ENCODE measurements at regions not wholly inside any gene's neighbourhood (a gene's known extent, or its start where the extent isn't known, plus 50 kb on each side); places are given as distances from the start of the nearest gene placed in this dataset.

DNA sequence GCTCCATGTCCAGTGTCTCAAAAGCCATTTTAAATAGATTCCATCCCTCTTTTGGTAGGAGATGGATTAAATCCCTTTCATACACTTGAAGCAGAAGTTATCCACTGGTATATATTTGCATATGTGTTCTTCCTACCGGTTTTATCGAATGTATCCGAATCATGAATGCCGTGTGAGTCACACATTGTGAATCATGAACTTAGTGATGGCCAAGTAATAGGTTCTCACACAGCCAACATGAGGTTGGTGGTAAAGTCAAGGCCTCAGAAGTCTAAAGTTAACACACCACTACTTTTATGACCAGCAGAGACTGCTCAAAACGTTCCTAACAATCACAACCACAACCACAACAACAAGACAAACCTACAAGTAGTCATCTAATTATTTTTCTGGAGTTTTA, 345.5 kb downstream of the THBS2 start:
- no peak for DNase-seq (ENCODE audit: low read depth)

DNA sequence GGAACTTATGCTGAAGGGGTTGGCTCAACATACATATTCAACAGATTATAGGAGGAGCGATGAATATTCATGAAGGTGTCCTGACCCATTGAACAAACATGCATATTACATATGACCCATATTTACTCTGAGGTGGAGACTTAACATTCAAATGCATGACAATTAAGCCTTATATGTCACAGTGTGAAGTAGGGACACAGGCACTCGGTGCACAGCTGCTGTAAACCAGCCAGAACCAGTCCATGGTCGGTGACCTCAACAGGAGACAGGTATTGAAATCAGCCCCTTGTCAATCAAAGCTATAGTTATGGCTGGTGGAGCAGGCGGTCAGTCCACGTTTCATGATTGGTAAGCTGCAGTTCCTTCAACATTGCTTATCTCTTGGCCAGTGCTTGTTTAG, 347.3 kb downstream of the THBS2 start:
- DNase-seq (ENCODE audit: low read depth) = no peak

DNA sequence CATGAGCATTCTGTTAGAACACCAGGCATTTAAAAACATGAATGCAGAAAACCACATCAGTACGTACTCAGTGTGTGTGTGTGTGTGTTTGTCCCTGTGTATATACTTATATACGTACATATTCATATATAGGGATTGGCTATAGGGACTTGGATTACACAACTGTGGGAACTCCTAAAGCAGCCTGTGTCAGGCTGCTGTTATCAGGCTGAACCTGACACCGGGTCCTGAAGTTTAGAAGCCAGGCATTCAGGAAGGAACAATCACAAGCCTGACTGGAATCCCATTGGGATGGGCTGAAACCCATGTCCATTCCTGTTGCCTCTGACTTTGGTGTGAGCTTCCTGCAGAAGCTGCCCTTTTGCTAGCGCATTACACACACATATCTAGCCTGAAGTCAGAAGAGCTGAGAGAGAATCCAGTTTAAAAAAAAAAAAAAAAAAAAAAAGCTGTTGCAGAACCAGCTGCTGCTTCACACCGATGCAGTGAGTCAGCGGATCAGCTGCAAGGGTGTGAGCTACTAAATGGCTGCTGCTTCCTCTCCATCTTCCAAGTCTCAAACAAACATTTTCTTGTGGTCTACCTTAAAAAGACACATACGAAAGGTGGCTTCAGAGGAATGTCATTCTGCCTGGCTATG, 348.1 kb downstream of the THBS2 start:
- no peak for DNase-seq (ENCODE audit: low read depth)

DNA sequence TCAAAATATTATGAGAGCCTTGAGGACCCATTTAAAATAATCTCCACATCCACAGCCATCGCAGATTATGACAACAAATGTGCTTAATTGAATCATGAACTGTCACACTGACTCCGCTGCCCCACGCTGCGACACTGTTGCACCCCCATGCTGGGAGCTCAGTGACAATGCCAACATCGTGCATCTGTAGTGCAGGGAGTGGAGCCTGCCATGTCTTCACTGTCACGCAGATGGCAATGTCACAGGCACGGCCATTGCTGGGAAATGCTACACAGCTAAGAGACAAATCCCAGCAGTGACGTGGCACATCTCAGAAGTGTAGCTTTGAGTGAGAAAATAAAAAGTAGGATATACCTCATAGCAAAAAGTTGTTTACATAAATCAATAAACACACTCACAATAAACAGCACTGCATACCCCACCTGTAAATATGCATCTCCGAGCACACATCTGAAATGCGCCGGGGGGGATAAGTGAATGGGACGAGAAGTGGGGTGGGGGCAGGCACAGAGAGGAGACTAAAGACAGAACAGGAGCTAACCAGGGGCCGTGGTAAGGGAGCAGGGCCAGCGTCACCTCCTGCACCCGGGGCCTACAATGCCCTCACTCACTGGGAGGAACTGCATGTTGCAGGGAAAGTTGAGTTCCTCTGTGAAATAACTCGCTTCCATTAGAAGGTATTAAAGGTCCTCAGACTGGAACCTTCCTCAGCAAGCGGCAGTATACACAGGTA, 349.9 kb downstream of the THBS2 start:
- no peak for DNase-seq (ENCODE audit: low read depth)

DNA sequence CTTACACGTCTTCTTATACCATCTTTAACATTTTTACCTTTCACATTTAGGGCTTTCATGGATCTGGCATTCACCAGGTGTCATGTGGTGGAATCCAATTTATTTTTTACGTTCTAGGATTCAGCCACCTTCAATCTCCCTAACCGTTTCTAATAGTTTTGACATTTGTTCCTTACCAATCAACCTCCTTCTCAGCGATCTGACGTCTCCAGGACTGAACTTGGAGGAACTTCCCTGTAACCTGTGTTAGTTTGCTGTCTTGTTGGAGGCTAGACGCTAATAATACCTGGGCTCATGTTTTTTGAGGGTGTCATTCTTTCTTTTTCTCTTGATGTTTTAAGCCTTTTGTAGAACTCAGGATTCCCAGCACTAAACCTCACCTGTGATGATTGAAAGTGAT, 351.6 kb downstream of the THBS2 start:
- no peak for DNase-seq (ENCODE audit: low read depth)

DNA sequence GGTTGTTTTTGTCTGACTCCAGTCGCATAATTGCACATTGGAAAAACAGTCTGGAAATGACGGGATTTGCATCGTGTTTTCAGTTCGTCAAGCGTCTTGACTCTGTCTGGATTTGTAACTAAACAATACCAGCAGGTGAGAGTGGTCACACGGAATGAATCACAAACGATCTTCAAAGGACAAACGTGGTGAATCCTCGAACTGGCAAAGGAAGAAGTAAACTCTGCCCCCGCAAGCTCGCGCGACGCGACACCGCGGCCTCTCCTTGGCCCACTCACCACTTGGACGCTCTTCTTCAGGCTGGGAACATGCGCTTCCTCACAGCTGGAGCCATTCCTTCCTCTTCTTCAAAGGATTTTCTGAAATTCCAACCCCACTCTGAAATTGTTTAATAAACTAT, 352.6 kb downstream of the THBS2 start:
- no peak for DNase-seq (ENCODE audit: low read depth)

DNA sequence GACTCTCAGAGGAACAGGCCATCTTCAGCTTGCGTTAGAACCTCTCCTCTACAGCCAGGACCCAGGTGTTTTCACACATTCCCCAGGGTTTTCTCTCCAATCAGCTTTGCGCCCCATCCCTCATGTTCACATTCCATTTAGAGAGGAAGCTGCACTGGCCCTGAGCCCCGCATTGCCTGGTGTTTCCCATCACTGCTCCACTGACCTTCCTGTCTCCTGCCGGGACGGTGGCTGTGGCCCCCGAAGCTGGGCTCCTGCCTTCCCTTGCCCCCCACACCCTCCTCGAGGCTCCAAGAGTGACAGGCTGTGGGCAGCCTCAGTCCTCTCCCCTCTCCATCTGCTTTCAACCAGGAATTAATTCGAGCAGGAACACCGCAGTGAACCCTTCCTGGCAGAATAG, 357.3 kb downstream of the THBS2 start:
- DNase-seq (ENCODE audit: low read depth) = no peak

DNA sequence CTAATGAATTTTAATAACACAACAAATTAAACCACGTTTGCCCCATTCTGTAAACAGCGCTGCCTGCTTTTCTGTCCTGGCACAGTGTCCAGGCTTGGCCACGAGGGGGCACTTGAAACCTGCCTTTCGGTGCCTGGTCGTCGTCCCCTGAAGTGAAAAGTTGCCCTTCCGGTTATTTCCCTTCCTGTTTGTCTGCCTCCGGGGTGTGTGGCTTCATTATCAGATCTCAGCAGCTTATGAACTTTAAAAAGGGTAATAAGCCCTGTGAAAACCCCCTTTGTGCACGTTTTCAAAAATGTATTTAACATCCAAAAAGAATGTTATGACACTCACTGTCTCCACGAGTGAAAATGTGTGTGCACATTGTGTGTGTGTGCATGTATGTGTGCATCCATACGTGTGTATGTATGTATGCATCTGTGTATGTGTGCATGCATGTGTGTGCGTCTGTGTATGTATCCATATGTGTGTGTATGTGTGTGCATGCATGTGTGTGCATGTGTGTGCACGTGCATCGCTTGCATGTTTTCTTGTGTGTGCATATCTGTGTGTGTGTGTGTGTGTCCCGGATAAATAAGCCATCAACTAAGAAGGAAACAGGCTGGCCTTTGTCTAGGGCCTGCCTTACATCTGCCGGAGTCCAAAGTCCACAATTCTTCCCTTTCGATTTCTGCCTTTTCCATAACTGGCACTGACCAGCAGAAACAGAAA, 358.4 kb downstream of the THBS2 start:
- peak; percentile 55 for DNase-seq (ENCODE audit: low read depth)

DNA sequence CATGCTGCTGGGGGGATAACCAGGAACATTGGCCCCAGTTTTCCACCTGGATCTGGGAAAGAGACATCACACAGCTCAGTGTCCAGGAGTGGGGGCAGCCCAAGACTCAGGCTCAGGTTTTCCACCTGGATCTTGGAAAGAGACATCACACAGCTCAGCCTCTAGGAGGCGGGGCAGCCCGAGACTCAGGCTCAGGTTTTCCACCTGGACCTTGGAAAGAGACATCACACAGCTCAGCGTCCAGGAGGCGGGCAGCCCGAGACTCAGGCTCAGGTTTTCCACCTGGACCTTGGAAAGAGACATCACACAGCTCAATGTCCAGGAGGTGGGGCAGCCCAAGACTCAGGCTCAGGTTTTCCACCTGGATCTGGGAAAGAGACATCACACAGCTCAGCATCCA, 361.6 kb downstream of the THBS2 start:
- no peak for DNase-seq (ENCODE audit: low read depth)

DNA sequence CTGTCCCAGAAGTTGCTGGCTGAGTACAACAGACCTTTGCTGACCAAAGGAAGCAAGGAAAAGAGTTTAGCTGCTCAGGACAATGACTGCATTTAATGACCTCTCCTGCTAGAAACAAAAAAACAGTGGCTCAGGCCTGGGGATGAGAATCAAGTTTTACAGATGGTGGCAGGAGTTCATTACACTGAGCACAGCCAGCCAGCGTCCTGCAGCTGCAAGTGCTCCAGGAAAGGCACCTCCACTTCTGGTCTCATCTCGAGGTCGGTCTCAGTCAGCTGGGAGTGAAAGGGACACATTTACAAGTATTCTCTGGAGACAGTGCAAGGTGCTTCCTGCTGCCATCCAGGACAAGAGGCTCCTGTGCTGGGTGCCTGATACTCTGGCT, 362.7 kb downstream of the THBS2 start:
- DNase-seq (ENCODE audit: low read depth) = no peak

DNA sequence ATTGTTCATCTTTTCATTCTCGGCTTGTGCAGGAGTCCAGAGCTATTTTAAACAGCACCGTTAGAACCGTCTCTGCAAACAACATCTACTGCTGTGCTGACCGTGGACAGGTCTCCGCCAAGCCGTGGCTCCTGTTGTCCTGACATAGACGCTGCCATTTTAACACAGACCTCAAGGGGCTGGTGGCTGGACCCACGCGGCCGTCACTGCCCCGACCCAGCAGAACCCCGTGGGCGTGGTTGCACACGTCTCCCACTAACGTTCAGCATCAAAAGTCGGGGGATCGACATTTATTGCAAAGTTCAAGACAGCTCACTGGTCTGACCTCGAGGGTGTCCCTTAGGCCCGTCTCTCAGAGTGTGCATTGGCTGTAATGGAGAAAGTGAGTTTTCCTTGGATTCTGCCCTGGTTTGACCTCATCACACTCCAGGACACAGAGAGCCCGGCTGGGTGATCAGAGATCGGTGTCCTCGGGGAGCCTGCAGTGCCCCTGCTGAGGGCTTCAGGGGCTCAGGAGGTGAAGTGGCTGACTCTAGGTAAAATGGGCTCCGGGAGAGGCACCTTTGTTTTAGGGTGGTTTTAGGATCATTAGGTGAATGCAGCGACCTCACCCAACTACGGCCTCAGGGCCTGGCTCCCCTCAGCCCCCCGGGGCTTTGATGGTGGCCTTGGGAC, 363.2 kb downstream of the THBS2 start:
- DNase-seq (ENCODE audit: low read depth) = no peak

DNA sequence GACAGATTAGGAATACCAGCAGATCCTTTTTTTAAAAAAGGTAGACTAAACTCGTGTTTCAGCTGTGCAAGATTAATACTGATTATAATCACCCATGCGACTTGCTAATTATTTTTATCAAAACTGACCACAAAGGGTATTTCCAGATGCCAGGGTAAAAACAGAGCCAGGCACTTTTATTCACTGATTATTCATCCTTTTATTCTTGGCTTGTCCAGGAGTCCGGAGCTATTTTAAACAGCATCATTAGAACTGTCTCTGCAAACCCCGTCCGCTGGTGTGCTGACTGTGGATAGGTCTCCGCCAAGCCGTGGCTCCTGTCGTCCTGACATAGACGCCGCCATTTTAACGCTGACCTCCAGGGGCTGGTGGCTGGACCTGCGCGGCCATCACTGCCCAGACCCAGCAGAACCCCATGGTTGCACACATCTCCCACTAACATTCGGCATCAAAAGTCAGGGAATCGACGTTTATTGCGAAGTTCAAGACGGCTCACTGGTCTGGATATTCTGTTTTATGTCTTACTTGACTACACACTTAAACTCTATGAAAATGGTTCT, 364.8 kb downstream of the THBS2 start:
- no peak for DNase-seq (ENCODE audit: low read depth)

DNA sequence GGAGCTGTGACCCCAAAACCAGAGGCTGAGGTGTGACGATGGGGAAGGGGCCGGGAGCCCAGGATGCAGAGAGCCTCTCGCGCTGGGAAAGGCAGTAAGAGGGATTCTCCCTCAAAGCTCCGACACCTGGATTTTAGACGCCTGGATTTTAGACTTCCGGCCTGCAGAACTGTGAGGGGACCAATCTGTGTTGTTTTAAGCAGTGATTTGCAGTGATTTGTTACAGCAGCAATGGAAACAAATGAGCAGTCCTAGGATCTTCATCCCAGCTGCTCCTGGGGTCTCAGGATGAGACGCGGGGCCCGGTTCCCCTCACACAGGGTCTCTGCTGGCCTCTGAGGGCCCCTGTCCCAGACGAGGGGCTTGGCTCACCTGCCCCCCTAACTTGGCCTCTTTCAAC, 365.5 kb downstream of the THBS2 start:
- DNase-seq (ENCODE audit: low read depth) = no peak

DNA sequence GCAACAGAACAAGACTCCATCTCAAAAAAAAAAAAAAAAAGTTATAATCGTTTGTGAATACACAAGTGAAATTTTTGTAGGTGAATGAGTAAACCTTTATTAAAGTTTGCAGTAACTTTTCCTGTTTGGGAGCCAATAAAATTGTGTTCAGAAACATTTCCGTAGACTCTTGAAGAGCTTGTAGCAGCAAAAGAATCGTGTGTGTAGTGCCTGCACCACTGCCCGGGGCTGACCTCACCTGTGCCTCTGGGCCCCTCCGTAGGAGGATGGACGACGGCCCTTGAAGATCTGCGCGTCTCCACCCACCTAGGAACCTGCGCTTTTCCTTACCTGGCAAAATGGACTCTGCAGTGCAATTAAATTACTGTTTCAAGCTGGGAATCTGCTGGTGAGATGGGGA, 366.0 kb downstream of the THBS2 start:
- DNase-seq (ENCODE audit: low read depth) = no peak

DNA sequence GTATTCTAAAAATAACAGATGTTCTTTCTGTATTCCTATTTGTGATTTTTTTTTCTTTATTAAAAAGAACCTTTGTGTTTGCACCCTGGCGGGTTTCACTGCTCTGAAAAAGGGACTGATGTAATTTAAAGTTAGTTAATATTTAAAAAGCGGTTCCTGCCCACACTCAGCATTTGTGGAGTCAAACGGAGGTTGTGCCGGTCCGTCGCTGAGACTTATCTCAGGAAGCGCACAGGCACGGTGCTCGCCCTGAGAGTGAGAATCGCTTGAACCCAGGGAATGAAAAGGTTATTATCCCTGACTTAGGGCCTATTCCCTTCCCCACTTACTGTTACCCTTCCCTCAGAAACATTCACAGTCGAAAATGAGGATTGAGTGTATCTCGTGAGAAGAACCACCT, 366.7 kb downstream of the THBS2 start:
- DNase-seq (ENCODE audit: low read depth) = no peak

DNA sequence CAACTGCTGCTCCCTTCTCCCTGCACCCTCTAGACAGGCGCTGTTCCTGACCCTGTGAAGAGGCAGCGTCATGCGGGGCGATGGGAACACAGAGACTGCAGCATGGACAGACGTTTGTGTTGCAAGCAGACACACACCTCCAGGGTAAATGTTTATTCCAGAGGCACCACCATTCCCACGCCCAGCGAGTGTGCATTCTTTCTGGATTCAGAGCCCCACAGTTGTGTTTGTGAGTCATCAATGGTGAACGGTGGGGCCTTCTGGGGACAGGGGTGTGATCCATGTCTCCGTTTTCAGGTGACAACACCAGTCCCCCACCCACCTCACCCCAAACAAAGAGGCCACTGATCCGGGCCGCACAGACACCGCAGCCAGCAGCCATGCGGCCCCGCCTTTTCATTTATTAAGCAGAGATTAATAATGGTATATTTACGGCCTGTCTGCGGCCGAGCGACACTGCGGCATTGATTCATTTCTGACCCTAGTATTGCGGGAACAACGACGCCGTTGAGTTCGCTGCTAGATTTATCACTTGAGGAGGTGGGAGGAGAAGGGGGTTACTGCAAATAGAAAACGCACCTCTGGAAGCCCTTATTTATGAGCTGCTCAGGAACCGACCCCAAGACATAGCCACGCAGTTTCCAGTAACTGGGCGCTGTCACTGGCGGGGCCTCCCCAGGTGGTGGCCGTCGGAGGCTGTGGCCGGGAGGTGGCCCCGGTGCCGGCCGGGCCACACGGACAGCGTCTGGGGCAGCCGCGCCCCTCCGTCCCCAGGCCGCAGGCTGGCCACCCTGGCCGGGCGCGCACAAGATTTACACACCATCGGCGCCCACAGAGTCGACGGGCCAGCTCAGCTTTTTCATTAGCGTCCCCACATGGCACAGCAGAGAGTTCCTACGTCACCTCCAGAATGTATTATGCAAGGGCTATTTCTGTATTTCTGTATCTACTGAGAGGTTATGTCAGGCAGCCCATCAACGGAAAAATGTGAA, 367.6 kb downstream of the THBS2 start:
- DNase-seq (ENCODE audit: low read depth) = no peak

DNA sequence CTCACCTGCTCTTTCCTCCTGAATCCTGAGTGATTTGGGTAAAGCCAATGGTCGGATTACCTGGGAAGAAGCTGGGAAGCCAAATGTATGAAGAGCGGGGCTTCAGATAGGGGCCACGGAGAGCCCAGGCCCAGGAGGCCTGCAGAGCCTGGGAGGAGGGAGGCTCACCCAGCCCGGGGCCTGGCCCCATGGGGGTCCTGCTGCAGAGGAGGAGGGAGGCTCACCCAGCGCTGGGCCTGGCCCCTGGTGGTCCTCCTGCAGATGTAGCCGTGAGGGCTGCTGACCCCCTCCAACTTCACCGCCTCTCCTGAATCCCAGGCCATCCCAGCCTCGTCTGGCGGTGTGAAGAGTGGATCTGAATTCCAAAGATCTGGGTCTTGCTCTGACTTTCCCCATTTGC, 368.4 kb downstream of the THBS2 start:
- no peak for DNase-seq (ENCODE audit: low read depth)

DNA sequence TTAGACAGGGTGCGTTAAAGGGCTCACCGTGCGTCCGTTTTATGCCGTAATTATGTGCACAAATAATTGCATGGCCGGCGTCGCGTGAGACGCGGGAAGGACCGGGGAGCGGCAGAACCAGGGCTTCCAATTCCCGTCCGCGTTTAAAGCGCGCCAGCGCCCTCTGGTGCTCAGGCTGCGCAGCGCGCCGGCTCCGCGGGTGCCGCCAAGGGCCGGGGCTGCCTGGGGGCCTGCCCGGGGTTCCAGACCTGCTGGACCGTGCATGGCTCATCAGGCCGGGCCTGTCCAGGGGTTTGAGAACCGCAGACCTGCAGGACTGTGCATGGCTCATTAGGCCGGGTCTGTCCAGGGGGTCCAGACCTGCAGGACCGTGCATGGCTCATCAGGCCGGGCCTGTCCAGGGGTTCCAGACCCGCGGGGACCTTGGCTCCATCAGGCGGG, 369.0 kb downstream of the THBS2 start:
- DNase-seq (ENCODE audit: low read depth) = peak; percentile 67

DNA sequence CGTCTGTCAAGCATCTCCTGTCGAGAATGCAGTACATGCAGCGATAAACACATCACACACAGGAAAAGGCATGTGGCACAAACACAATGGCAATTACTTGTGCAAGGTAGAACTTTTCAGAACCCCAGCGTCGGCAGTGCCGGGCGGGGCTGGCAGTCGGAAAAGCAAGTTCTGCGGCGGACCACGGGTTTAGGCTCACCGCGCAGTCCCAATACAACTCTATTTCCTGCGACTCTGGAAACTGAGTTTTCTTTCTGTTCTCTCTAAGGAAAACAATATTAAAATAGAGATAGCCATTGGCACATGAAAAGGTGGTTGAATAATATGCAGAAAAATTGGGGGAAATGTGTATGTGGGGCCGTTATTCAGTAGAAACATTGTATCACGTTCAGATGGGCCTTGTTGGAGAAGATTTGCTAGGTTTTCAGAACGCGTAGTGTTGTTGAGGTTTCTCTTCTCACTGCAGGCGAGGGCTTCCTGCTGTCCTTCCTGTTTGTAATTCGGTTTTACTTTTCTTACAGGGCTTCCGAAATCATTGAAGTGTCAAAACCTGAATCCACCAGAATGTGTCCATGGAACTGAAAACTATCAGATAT, 369.5 kb downstream of the THBS2 start:
- no peak for DNase-seq (ENCODE audit: low read depth)

DNA sequence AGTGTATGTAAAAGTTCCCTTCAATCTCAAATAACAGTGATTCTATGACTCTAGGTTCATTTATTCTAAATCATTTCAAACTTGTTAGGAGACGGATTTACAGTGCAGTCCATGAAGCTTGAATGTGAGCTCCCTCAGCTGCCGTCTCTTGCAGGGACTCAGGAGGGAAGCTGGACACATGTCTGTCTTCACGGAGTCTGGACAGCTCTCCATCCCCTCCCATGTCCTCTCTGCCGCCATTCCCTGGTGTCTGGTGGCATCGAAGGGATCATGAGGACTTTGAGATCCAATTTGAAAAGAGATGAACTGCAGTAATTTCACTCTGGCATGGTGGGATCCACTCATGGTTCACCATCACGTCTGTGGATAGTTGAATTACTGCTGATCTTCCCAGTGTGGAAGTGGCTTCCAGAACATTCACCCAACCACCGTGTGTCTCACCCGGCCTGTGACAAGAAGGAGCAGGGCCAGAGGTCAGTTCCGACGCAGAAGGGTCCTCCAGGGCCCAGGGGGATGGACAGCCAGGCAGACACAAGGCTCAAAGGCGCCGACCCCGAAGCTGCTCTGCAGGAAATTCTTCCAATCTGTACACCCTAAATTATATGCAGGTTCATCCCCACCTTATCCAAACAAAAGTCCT, 370.1 kb downstream of the THBS2 start:
- DNase-seq (ENCODE audit: low read depth) = no peak

All from activated T-helper 9 cell treated with anti-CD3 and anti-CD28 coated beads, Interleukin-2, amount 50 U/mL, for 16 hours (primary cell).